ENCODE measurements at regions not wholly inside any gene's neighbourhood (a gene's known extent, or its start where the extent isn't known, plus 50 kb on each side); places are given as distances from the start of the nearest gene placed in this dataset.

DNA sequence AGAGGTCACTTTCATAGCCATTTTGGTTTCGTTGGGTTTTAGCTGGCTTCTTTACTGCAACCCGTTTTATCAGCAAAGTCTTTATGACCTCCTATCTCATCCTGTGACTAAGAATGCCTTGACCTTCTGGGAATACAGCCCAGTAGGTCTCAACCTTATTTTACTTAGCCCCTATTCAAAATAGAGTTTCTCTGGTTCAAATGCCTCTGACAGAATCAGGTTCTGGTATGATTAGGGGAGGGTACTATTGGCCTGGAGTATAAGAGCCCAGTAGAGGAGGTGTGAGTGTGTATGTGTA lies 95.4 kb upstream of the RAB40AL start:
- ChIA-PET POLR2A (no interaction called here), CTCF (interaction anchor here (1.3 kb wide), 1 partner anchor 59 kb away, joined by 8 read pairs; no protein-coding TSS in a partner anchor)
- H3K9me3 Mint-ChIP-seq: no peaks in the 10 kb centered on the region
- no peaks in the 10 kb centered on the region for H3K36me3 Mint-ChIP-seq
- TF ChIP-seq, protein P1, sequence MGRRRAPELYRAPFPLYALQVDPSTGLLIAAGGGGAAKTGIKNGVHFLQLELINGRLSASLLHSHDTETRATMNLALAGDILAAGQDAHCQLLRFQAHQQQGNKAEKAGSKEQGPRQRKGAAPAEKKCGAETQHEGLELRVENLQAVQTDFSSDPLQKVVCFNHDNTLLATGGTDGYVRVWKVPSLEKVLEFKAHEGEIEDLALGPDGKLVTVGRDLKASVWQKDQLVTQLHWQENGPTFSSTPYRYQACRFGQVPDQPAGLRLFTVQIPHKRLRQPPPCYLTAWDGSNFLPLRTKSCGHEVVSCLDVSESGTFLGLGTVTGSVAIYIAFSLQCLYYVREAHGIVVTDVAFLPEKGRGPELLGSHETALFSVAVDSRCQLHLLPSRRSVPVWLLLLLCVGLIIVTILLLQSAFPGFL (CRISPR knock-in tag; IDR thresholded peaks at IDR 0.05; ENCODE audit: borderline replicate concordance): no peak
- TF ChIP-seq ZNF532 (CRISPR knock-in tag; IDR thresholded peaks at IDR 0.05; ENCODE audit: borderline replicate concordance) (no peak), USF2 (CRISPR knock-in tag; IDR thresholded peaks at IDR 0.05) (no peak)
- TF ChIP-seq, protein P2, sequence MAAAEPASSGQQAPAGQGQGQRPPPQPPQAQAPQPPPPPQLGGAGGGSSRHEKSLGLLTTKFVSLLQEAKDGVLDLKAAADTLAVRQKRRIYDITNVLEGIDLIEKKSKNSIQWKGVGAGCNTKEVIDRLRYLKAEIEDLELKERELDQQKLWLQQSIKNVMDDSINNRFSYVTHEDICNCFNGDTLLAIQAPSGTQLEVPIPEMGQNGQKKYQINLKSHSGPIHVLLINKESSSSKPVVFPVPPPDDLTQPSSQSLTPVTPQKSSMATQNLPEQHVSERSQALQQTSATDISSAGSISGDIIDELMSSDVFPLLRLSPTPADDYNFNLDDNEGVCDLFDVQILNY (CRISPR knock-in tag; IDR thresholded peaks at IDR 0.05): no peak
- H3K4me3 Mint-ChIP-seq: no peak overlapping the region
- no peaks in the 10 kb centered on the region for H3K4me1 Mint-ChIP-seq
- ATAC-seq: no peak
- no peaks in the 10 kb centered on the region for H3K27me3 Mint-ChIP-seq (ENCODE audit: low read depth)
- no peak overlapping the region for H3K27ac Mint-ChIP-seq
- no peak for DNase-seq (ENCODE audit: low spot score)

GRCh38 chrX:102845020-102845419 lies 92.1 kb upstream of the RAB40AL start:
- no peaks in the 10 kb centered on the region for H3K27me3 Mint-ChIP-seq (ENCODE audit: low read depth)
- no peak for ATAC-seq
- TF ChIP-seq ZNF671 (CRISPR knock-in tag; IDR thresholded peaks at IDR 0.05): no peak
- TF ChIP-seq GABPB1 (CRISPR knock-in tag; IDR thresholded peaks at IDR 0.05): no peak
- no peak for TF ChIP-seq TEAD4 (CRISPR knock-in tag; IDR thresholded peaks at IDR 0.05)
- TF ChIP-seq, protein P3, sequence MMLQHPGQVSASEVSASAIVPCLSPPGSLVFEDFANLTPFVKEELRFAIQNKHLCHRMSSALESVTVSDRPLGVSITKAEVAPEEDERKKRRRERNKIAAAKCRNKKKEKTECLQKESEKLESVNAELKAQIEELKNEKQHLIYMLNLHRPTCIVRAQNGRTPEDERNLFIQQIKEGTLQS (CRISPR knock-in tag; conservative IDR thresholded peaks at IDR 0.05): no peak
- no peak for TF ChIP-seq ZNF396 (CRISPR knock-in tag; IDR thresholded peaks at IDR 0.05; ENCODE audit: borderline replicate concordance)
- no peak for TF ChIP-seq JUN (CRISPR knock-in tag; IDR thresholded peaks at IDR 0.05)
- POLR2A ChIA-PET: no interaction called here
- DNase-seq (ENCODE audit: low spot score): no peak
- no peak overlapping the region for H3K27ac Mint-ChIP-seq
- no peak overlapping the region for H3K4me3 Mint-ChIP-seq
- H3K36me3 Mint-ChIP-seq: peaks cover 3% of the 10 kb centered on the region
- no peaks in the 10 kb centered on the region for H3K9me3 Mint-ChIP-seq
- CTCF ChIA-PET: no interaction called here
- no peaks in the 10 kb centered on the region for H3K4me1 Mint-ChIP-seq

DNA sequence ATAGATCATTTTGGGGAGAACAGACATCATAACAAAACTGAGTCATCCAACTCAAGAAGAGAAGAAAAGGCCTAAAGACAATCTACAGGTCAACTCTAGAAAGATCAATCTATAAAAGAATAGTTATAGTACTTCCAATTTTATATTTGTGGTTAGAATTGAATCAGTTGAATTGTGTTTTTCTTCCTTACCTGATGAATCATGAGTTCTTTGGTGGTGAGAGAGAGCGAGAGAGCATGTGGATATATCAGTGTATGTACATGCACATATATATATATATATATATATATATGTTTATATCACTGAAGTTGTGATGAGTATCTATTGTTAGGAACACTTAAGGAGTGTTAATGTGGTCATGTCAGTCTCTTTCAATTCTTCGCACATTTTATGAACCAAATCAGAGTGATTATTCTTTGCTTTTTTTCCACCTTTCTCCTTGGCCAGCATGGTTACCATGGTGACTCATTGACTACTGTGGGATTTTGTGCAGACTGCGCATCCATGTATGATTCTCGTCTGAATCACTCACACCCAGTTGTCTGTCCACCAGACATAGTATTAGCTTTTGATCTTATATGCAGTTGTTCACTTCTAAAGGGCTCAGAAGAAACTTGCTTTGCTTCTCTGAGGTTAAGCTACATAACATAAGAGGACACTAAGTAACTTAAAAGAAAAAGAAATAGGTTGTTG lies 90.4 kb upstream of the RAB40AL start:
- ChIA-PET CTCF (no interaction called here), POLR2A (no interaction called here)
- H3K27ac Mint-ChIP-seq: no peak overlapping the region
- no peak for TF ChIP-seq PRRX2 (CRISPR knock-in tag; IDR thresholded peaks at IDR 0.05)
- no peak for TF ChIP-seq ZNF121 (CRISPR knock-in tag; IDR thresholded peaks at IDR 0.05)
- TF ChIP-seq USF1 (CRISPR knock-in tag; IDR thresholded peaks at IDR 0.05): no peak
- no peak for TF ChIP-seq E2F4 (CRISPR knock-in tag; IDR thresholded peaks at IDR 0.05; ENCODE audit: borderline replicate concordance, low read depth)
- H3K4me3 Mint-ChIP-seq: no peak overlapping the region
- no peak for ATAC-seq
- no peak for DNase-seq (ENCODE audit: low spot score)
- peaks cover 3% of the 10 kb centered on the region for H3K36me3 Mint-ChIP-seq
- H3K9me3 Mint-ChIP-seq: no peaks in the 10 kb centered on the region
- no peaks in the 10 kb centered on the region for H3K4me1 Mint-ChIP-seq
- H3K27me3 Mint-ChIP-seq (ENCODE audit: low read depth): no peaks in the 10 kb centered on the region
